CD4-positive, alpha-beta T cell (primary cell): ENCODE measurements at regions not wholly inside any gene's neighbourhood (a gene's known extent, or its start where the extent isn't known, plus 50 kb on each side); places are given as distances from the start of the nearest gene placed in this dataset.

Experiments used
- ATAC-seq: fragments of 200-7000 bp; cut with Tn5 transposase; one replicate; pipeline ENCODE4 v1.10.0; 2022; ENCODE audit warnings: mild to moderate bottlenecking; ENCODE audit not compliant: poor library complexity
- CTCF ChIA-PET: fragments of 350-600 bp; sonication (Branson Sonifier 250); formaldehyde crosslinking; loops from one replicate; lab custom pipeline; 2021; ENCODE audit warnings: antibody characterized with exemption, inconsistent platforms; lab: Charles Lee
- POLR2A ChIA-PET: fragments of 350-600 bp; sonication (Branson Sonifier 250); formaldehyde crosslinking; loops from one replicate; lab custom pipeline; 2021; ENCODE audit warnings: antibody characterized with exemption, inconsistent platforms; lab: Charles Lee
- DNase-seq, 14 experiments: peaks; one replicate each; pipeline ENCODE4 v3.0.0-alpha.2; 2013 to 2020; ENCODE audit warnings: mixed read lengths in 2 of 14
- H3K27ac ChIP-seq, 2 donors: one replicate each; pipeline versions ENCODE4 v1.5.1 to v1.7.0; 2013; ENCODE audit warnings: low read length in 2 of 2, low read depth in 1 of 2, mild to moderate bottlenecking in 1 of 2
- H3K27me3 ChIP-seq, 2 experiments: 1 replicate in 1 of 2; 2 replicates in 1 of 2; pipeline versions ENCODE4 v1.6.1 to v1.7.0; 2013; ENCODE audit warnings: low read length in 2 of 2, control low read depth in 1 of 2, mild to moderate bottlenecking in 1 of 2, moderate library complexity in 1 of 2; ENCODE audit not compliant: insufficient read depth in 2 of 2, control insufficient read depth in 1 of 2
- H3K36me3 ChIP-seq: one replicate; pipeline ENCODE4 v1.6.1; 2013; ENCODE audit warnings: low read length, control low read depth; ENCODE audit not compliant: insufficient read depth
- H3K4me1 ChIP-seq: one replicate; pipeline ENCODE4 v1.6.1; 2013; ENCODE audit warnings: low read length, control low read depth; ENCODE audit not compliant: insufficient read depth
- H3K4me3 ChIP-seq: one replicate; pipeline ENCODE4 v1.5.1; 2013; ENCODE audit warnings: mild to moderate bottlenecking, low read length, moderate library complexity
- H3K9me3 ChIP-seq, 2 experiments: 1 replicate in 1 of 2; 2 replicates in 1 of 2; pipeline versions ENCODE4 v1.6.1 to v1.7.0; 2013; ENCODE audit warnings: low read length in 2 of 2, mild to moderate bottlenecking in 2 of 2, control low read depth in 1 of 2, moderate library complexity in 1 of 2; ENCODE audit not compliant: control insufficient read depth in 1 of 2, insufficient read depth in 1 of 2
- H3K27ac Mint-ChIP-seq: one replicate; pipeline ENCODE4 v1.8.0; 2020; ENCODE audit warnings: mixed read lengths
- H3K27me3 Mint-ChIP-seq: one replicate; pipeline ENCODE4 v1.8.0; 2021; ENCODE audit warnings: mixed read lengths
- H3K36me3 Mint-ChIP-seq: one replicate; pipeline ENCODE4 v1.8.0; 2021; ENCODE audit warnings: low read depth, mixed read lengths
- H3K4me1 Mint-ChIP-seq: one replicate; pipeline ENCODE4 v1.8.0; 2021; ENCODE audit warnings: low read depth, mixed read lengths
- H3K4me3 Mint-ChIP-seq: one replicate; pipeline ENCODE4 v1.8.0; 2020; ENCODE audit warnings: mild to moderate bottlenecking, mixed read lengths
- H3K9me3 Mint-ChIP-seq: one replicate; pipeline ENCODE4 v1.8.0; 2020; ENCODE audit warnings: mixed read lengths
- intact Hi-C, 2 experiments: fragments of 100-400 bp; cut with DNase I in 1 of 2; cut with micrococcal nuclease in 1 of 2; formaldehyde crosslinking; loops; one replicate each; pipeline versions ENCODE4 v1.15.1 to v1.9.0; 2023 to 2025; cut with DNase I, micrococcal nuclease
- TF ChIP-seq, protein P1 (sequence below): fragments of 200-600 bp; IDR thresholded peaks from one replicate; pipeline ENCODE4 v1.8.0; 2022; ENCODE audit warnings: antibody characterized with exemption, mild to moderate bottlenecking

DNA sequence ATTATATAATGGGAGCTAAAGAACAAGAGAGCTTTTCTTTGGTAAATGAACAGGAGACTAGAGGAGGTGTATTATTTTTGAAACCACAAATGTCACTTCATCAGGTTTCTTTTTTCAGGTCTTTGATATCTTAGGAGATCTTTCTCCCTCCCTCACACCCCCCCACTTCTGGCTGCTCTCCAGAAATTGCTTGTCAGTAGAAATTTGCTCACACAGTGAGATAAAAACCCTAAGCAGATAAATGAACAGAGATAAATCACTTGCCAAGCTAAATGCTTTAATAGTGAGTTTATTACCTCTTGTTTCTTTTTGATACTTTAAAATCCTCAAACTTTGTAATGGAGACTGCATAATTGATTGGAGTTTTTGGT is 421.2 kb upstream of the TENM3 start:
- ChIA-PET POLR2A (no interaction called here), CTCF (no interaction called here)
- no peaks in the 10 kb centered on the region for H3K36me3 ChIP-seq
- H3K4me3 Mint-ChIP-seq, result no peak overlapping the region
- H3K4me3 ChIP-seq, result no peak overlapping the region
- TF ChIP-seq, protein P1, sequence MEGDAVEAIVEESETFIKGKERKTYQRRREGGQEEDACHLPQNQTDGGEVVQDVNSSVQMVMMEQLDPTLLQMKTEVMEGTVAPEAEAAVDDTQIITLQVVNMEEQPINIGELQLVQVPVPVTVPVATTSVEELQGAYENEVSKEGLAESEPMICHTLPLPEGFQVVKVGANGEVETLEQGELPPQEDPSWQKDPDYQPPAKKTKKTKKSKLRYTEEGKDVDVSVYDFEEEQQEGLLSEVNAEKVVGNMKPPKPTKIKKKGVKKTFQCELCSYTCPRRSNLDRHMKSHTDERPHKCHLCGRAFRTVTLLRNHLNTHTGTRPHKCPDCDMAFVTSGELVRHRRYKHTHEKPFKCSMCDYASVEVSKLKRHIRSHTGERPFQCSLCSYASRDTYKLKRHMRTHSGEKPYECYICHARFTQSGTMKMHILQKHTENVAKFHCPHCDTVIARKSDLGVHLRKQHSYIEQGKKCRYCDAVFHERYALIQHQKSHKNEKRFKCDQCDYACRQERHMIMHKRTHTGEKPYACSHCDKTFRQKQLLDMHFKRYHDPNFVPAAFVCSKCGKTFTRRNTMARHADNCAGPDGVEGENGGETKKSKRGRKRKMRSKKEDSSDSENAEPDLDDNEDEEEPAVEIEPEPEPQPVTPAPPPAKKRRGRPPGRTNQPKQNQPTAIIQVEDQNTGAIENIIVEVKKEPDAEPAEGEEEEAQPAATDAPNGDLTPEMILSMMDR, result no peak
- H3K4me1 Mint-ChIP-seq, result no peaks in the 10 kb centered on the region
- peaks cover 0 to 10% of the 10 kb centered on the region in 2 experiments for H3K9me3 ChIP-seq
- no peaks in the 10 kb centered on the region for H3K27me3 Mint-ChIP-seq
- no peaks in the 10 kb centered on the region for H3K4me1 ChIP-seq
- no peaks in the 10 kb centered on the region for H3K27me3 ChIP-seq
- ATAC-seq, result no peak
- no peak overlapping the region for H3K27ac Mint-ChIP-seq
- peaks cover 3% of the 10 kb centered on the region for H3K9me3 Mint-ChIP-seq
- no peak overlapping the region for H3K27ac ChIP-seq
- DNase-seq, result no peak
- intact Hi-C loops, result no loop called here
- H3K36me3 Mint-ChIP-seq, result no peaks in the 10 kb centered on the region

DNA sequence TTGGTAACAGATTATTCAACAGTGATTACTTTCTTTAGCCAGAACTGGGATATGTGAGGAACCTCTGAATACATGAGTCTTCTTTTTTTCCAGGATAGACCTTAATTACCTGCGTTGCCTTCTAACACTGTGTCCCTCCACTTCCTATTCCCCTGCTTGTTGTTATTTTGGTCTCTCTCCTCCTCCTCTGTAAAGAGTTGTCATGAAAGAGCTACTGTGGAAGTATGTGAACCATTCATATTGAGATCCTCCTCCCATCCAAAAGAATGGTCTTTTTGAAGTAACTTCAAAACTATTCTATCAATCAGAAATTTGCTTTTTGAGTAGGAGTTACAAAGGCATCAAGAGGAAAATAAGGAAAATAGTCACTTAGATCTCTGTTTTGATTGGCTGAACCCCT is 420.0 kb upstream of the TENM3 start:
- Histone ChIP-seq H3K4me1 (no peaks in the 10 kb centered on the region), H3K27me3 (no peaks in the 10 kb centered on the region), H3K9me3 (peaks cover 0 to 12% of the 10 kb centered on the region in 2 experiments), H3K27ac (no peak overlapping the region), H3K4me3 (no peak overlapping the region), H3K36me3 (no peaks in the 10 kb centered on the region)
- DNase-seq (no peak), ATAC-seq (no peak)
- CTCF ChIA-PET, result no interaction called here
- no peaks in the 10 kb centered on the region for H3K27me3 Mint-ChIP-seq
- no peaks in the 10 kb centered on the region for H3K36me3 Mint-ChIP-seq
- intact Hi-C loops, result no loop called here
- POLR2A ChIA-PET, result no interaction called here
- H3K4me1 Mint-ChIP-seq, result no peaks in the 10 kb centered on the region
- no peak overlapping the region for H3K27ac Mint-ChIP-seq
- TF ChIP-seq, protein P1, result no peak
- H3K4me3 Mint-ChIP-seq, result no peak overlapping the region
- no peaks in the 10 kb centered on the region for H3K9me3 Mint-ChIP-seq

DNA sequence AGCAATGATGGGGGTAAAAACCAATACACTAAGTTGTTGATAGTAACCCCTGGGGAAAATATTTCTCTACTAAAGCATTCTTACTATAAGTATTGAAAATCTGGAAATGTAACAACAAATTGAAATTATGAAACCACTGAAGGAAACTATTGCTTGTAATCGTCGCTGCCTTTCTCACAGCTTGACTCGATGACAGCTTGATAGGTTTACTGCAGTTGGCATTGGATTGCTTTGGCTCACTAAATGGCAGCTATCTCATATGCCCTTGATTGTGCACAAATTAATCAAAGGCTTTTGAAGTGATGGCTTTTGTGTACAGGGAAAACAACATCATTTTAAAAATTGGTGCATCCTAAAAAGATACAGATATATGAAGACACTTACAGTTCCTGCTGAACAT is 419.6 kb upstream of the TENM3 start:
- CTCF ChIA-PET, result no interaction called here
- POLR2A ChIA-PET, result no interaction called here
- H3K9me3 ChIP-seq, result peaks cover 0 to 10% of the 10 kb centered on the region in 2 experiments
- ATAC-seq (no peak), DNase-seq (no peak)
- no peak overlapping the region for H3K4me3 ChIP-seq
- Mint-ChIP-seq H3K9me3 (no peaks in the 10 kb centered on the region), H3K4me1 (no peaks in the 10 kb centered on the region), H3K36me3 (no peaks in the 10 kb centered on the region), H3K4me3 (no peak overlapping the region), H3K27ac (no peak overlapping the region), H3K27me3 (no peaks in the 10 kb centered on the region)
- H3K36me3 ChIP-seq, result no peaks in the 10 kb centered on the region
- no peaks in the 10 kb centered on the region for H3K27me3 ChIP-seq
- H3K27ac ChIP-seq, result no peak overlapping the region
- intact Hi-C loops, result no loop called here
- H3K4me1 ChIP-seq, result no peaks in the 10 kb centered on the region
- TF ChIP-seq, protein P1, result no peak
